ENCODE measurements at regions not wholly inside any gene's neighbourhood (a gene's known extent, or its start where the extent isn't known, plus 50 kb on each side); places are given as distances from the start of the nearest gene placed in this dataset.

- TF ChIP-seq CTCF (IDR thresholded peaks at IDR 0.05) (no peak), POLR2A (IDR thresholded peaks at IDR 0.05) (no peak)
Observed at GRCh38 chr7:69502358-69502757, 95.9 kb upstream of the AUTS2 start.
